ENCODE measurements at regions not wholly inside any gene's neighbourhood (a gene's known extent, or its start where the extent isn't known, plus 50 kb on each side); places are given as distances from the start of the nearest gene placed in this dataset.
"Not testable (repeated sequence)": the region's sequence is repeated elsewhere in the genome, so short reads cannot be mapped to it uniquely, and the experiment has no call there.

DNA sequence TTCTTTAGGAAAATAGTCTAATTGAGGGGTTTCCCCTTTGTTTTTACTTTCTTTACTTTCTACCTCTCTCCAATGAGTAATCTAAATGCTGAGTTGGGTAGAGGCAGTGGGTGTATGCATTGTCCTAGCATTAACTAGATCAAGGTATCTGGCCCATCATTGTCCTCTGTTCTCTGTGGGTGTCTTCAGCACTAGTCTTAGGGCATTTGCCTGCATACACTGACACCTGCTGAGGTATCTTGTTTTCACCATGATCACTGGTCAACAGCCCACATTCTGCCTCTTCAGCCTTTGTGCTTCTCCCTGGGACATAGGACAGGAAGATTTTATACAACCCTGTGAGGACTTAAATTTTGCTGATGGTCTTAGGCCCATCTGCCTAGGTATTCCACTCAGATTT is 371.1 kb downstream of the RAB38 start:
- peaks cover 12% of the 10 kb centered on the region for H3K4me1 Mint-ChIP-seq
- no peaks in the 10 kb centered on the region for H3K36me3 Mint-ChIP-seq (ENCODE audit: low read depth)
- no peak overlapping the region for H3K27ac Mint-ChIP-seq (ENCODE audit: unreplicated experiment)
- no peaks in the 10 kb centered on the region for H3K9me3 Mint-ChIP-seq
- TF ChIP-seq CTCF (conservative IDR thresholded peaks at IDR 0.05) = no peak
- no peak for DNase-seq (ENCODE audit: low read depth, low spot score)
- no peak overlapping the region for H3K4me3 Mint-ChIP-seq
- H3K27me3 Mint-ChIP-seq (ENCODE audit: low read depth) = no peaks in the 10 kb centered on the region

GRCh38 chr11:87803748-87804147 is 371.5 kb downstream of the RAB38 start:
- no peak for TF ChIP-seq CTCF (conservative IDR thresholded peaks at IDR 0.05)
- no peak overlapping the region for H3K4me3 Mint-ChIP-seq
- no peaks in the 10 kb centered on the region for H3K27me3 Mint-ChIP-seq (ENCODE audit: low read depth)
- no peak for DNase-seq (ENCODE audit: low read depth, low spot score)
- H3K9me3 Mint-ChIP-seq = no peaks in the 10 kb centered on the region
- no peak overlapping the region for H3K27ac Mint-ChIP-seq (ENCODE audit: unreplicated experiment)
- peaks cover 12% of the 10 kb centered on the region for H3K4me1 Mint-ChIP-seq
- H3K36me3 Mint-ChIP-seq (ENCODE audit: low read depth) = no peaks in the 10 kb centered on the region

- not testable (repeated sequence) for H3K9me3 Mint-ChIP-seq; H3K27ac Mint-ChIP-seq (ENCODE audit: unreplicated experiment); DNase-seq (ENCODE audit: low read depth, low spot score); H3K4me3 Mint-ChIP-seq; H3K4me1 Mint-ChIP-seq; H3K36me3 Mint-ChIP-seq (ENCODE audit: low read depth); H3K27me3 Mint-ChIP-seq (ENCODE audit: low read depth)
These were observed 390.4 kb downstream of the RAB38 start for GRCh38 chr11:87784862-87785261.

DNA sequence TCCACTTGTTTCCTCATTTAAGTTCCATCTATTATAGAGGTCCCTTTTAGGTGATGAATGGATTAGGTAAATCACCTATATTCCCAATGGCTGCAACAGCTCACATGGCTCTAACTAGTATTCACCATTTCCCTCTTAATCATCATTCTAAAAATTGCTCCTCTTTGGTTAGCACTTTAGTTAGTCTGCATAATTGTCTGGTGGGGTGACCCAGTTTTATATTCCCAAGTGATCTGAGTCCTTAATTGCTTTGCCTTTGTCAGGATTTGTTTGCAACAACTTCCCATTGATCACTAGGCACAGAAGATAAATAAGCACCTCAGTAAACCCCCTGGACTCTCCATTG is 395.2 kb downstream of the RAB38 start:
- Mint-ChIP-seq H3K4me3 (no peak overlapping the region), H3K27ac (ENCODE audit: unreplicated experiment) (no peak overlapping the region), H3K36me3 (ENCODE audit: low read depth) (no peaks in the 10 kb centered on the region)

DNA sequence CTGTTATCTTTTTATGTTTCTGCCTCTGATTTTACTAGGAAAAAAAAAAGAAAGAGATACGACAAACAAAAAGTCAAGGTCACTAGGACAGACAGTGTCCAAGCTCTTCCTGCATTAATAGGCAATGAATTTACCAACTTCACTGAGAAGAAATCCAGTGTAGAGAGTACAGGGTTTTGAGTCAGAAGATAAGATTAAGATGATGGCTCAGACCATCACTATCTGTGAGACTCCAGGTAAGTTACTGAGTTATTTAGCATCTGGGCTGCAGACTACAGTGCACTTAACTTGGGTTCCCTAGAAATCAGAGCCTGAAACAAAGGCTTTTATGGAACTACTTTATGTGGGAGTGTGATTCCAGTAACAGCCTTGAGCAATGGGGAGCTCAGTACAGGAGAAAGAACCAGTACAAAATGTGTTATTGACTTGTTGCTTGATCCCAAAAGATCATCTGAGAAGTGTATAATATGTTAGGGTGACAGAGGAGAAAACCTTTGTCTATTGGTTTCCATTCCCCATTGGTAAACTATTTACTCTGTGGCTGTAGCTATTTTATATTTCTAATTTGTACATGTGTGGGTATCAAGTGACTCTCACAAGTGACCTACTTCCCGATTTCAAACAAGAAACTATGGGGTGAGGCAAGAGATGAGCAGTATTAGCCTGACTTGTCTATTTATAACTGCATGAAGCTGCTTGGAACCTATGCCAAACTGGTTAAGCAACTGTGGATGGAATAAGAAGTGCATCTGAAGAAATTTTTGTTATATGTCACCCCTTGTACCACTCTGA is 395.8 kb downstream of the RAB38 start:
- H3K27ac Mint-ChIP-seq (ENCODE audit: unreplicated experiment) = no peak overlapping the region
- TF ChIP-seq CTCF (conservative IDR thresholded peaks at IDR 0.05) = no peak
- no peaks in the 10 kb centered on the region for H3K36me3 Mint-ChIP-seq (ENCODE audit: low read depth)
- no peak overlapping the region for H3K4me3 Mint-ChIP-seq
- H3K9me3 Mint-ChIP-seq = no peaks in the 10 kb centered on the region
- no peak for DNase-seq (ENCODE audit: low read depth, low spot score)
- no peaks in the 10 kb centered on the region for H3K27me3 Mint-ChIP-seq (ENCODE audit: low read depth)
- peaks cover 19% of the 10 kb centered on the region for H3K4me1 Mint-ChIP-seq

More for the DNA sequence above, 395.2 kb downstream of the RAB38 start:
- Mint-ChIP-seq H3K9me3 (no peaks in the 10 kb centered on the region), H3K4me1 (peaks cover 19% of the 10 kb centered on the region), H3K27me3 (ENCODE audit: low read depth) (no peaks in the 10 kb centered on the region)
- TF ChIP-seq CTCF (conservative IDR thresholded peaks at IDR 0.05) = no peak
- DNase-seq (ENCODE audit: low read depth, low spot score) = no peak

DNA sequence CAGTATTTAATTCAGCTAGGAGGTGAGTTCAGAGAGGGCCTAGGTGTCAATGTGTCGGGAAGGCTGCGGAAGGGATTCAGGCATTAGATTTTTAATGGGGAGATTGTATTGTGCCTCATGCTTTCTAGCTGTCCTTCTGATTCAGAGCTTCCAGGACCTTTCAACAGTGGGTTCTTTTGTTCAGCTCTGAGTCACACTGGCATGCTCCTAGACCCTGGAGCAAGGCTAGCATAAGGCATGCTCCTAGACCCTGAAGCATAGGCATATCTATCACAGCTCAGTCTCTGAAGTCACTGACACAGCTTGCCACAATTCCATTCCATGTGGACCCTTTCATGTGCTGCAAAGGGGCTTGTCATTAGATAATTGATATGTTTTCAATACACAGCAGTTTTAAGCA is 396.9 kb downstream of the RAB38 start:
- TF ChIP-seq CTCF (conservative IDR thresholded peaks at IDR 0.05) = no peak
- Mint-ChIP-seq H3K4me1 (peaks cover 19% of the 10 kb centered on the region), H3K27me3 (ENCODE audit: low read depth) (no peaks in the 10 kb centered on the region), H3K27ac (ENCODE audit: unreplicated experiment) (peak overlapping the region; percentile 88), H3K9me3 (no peaks in the 10 kb centered on the region), H3K4me3 (peak overlapping the region; percentile 30), H3K36me3 (ENCODE audit: low read depth) (no peaks in the 10 kb centered on the region)
- DNase-seq (ENCODE audit: low read depth, low spot score) = peak; percentile 5
